HepG2 (cell line): ENCODE measurements at regions not wholly inside any gene's neighbourhood (a gene's known extent, or its start where the extent isn't known, plus 50 kb on each side); places are given as distances from the start of the nearest gene placed in this dataset.

Experiments
- ATAC-seq: fragments of 200-7000 bp; cut with Tn5 transposase; 3 replicates; pipeline ENCODE4 v1.9.1; 2020; ENCODE audit warnings: mild to moderate bottlenecking, moderate library complexity
- BruUV-seq: library from RNA; stranded (reverse); fragments of 400-500 nt; replicated peaks from 2 replicates; lab custom pipeline; 2021; lab: Mats Ljungman, UMichigan
- CTCF ChIA-PET: fragments of 300-600 bp; formaldehyde crosslinking; extraction: SDS; loops from one replicate; lab custom pipeline; 2021; ENCODE audit warnings: low total read pairs, inconsistent platforms, low intra/inter-chr PET ratio; lab: Yijun Ruan, JAX
- POLR2A ChIA-PET: fragments of 350-600 bp; sonication (Branson Sonifier 250); formaldehyde crosslinking; loops from one replicate; lab custom pipeline; 2020; ENCODE audit warnings: antibody characterized with exemption, inconsistent platforms; lab: Yijun Ruan, JAX
- DNase-seq: peaks from one replicate; pipeline ENCODE4 v3.0.0-alpha.2; 2015; ENCODE audit warnings: low spot score
- FAIRE-seq: peaks from 3 replicates; lab custom pipeline; 2011; peaks lifted over from hg19 to GRCh38; lab: Jason Lieb, UNC
- H2AFZ ChIP-seq: one replicate; pipeline ENCODE4 v1.6.1; 2011; ENCODE audit warnings: low read length, inconsistent platforms
- H3K27ac ChIP-seq: fragments of 300-600 bp; 3 replicates; pipeline ENCODE4 v1.8.0; 2011; ENCODE audit warnings: mixed run types, mild to moderate bottlenecking, mixed read lengths, low read length, inconsistent platforms; ENCODE audit not compliant: insufficient read depth; ENCODE audit errors: extremely low read length
- H3K27me3 ChIP-seq, 2 experiments: fragments of 200-600 bp in 1 of 2; 2 replicates in 1 of 2; 3 replicates in 1 of 2; pipeline versions ENCODE4 v1.6.0 to v1.8.0; 2011; ENCODE audit warnings: low read length in 2 of 2, mild to moderate bottlenecking in 2 of 2, moderate library complexity in 2 of 2, inconsistent platforms in 1 of 2; ENCODE audit not compliant: insufficient read depth in 2 of 2, control insufficient read depth in 1 of 2
- H3K36me3 ChIP-seq, 2 experiments: fragments of 200-600 bp in 1 of 2; replicated peaks in 1 of 2; 2 replicates in 1 of 2; 3 replicates in 1 of 2; pipeline versions ENCODE4 v1.5.1 to v1.8.0; 2011; ENCODE audit warnings: low read length in 2 of 2, inconsistent platforms in 1 of 2; ENCODE audit not compliant: insufficient read depth in 2 of 2, control insufficient read depth in 1 of 2
- H3K4me1 ChIP-seq: 2 replicates; pipeline ENCODE4 v1.5.1; 2012; ENCODE audit warnings: low read length, inconsistent platforms; ENCODE audit not compliant: insufficient read depth
- H3K4me2 ChIP-seq: 2 replicates; pipeline ENCODE4 v1.6.0; 2011; ENCODE audit warnings: low read depth, low read length, inconsistent platforms
- H3K4me3 ChIP-seq, 3 experiments: fragments of 200-600 bp in 1 of 3; sonication (generic), shearing (Covaris generic) in 1 of 3; replicated peaks in 1 of 3; 2 replicates each; pipeline ENCODE4 v1.5.1; 2011 to 2016; ENCODE audit warnings: low read length in 3 of 3, inconsistent platforms in 2 of 3, low read depth in 2 of 3, mild to moderate bottlenecking in 2 of 3, control low read depth in 1 of 3, mixed read lengths in 1 of 3; ENCODE audit not compliant: insufficient read depth in 1 of 3
- H3K79me2 ChIP-seq: one replicate; pipeline ENCODE4 v1.6.1; 2011; ENCODE audit warnings: low read length, inconsistent platforms; ENCODE audit not compliant: insufficient read depth
- H3K9ac ChIP-seq: 2 replicates; pipeline ENCODE4 v1.6.0; 2011; ENCODE audit warnings: mild to moderate bottlenecking, low read depth, low read length, inconsistent platforms; ENCODE audit not compliant: insufficient read depth
- H3K9me3 ChIP-seq: 2 replicates; pipeline ENCODE4 v1.5.1; 2012; ENCODE audit warnings: mild to moderate bottlenecking, low read length
- H4K20me1 ChIP-seq: 2 replicates; pipeline ENCODE4 v1.6.0; 2011; ENCODE audit warnings: inconsistent platforms, mild to moderate bottlenecking, low read length, moderate library complexity; ENCODE audit not compliant: insufficient read depth
- CHCHD3 ChIP-seq: sonication (generic); formaldehyde crosslinking; IDR thresholded peaks from 2 replicates; pipeline ENCODE4 v1.8.0; 2022; ENCODE audit warnings: mild to moderate bottlenecking, missing genetic modification reagents, moderate library complexity
- HHEX ChIP-seq: IDR thresholded peaks from 2 replicates; pipeline ENCODE4 v1.6.1; 2016; ENCODE audit warnings: control low read depth
- HNF4A ChIP-seq: sonication (generic); formaldehyde crosslinking; IDR thresholded peaks from 2 replicates; pipeline ENCODE4 v1.4.0; 2020; ENCODE audit warnings: missing genetic modification reagents
- KMT2B ChIP-seq: IDR thresholded peaks from 2 replicates; pipeline ENCODE4 v1.6.1; 2016; ENCODE audit warnings: missing genetic modification reagents, missing compliant biosample characterization
- NFE2L2 ChIP-seq: fragments of 150-350 bp; IDR thresholded peaks from 2 replicates; pipeline ENCODE4 v1.6.1; 2014; ENCODE audit warnings: low read length
- PITX1 ChIP-seq: sonication (generic); formaldehyde crosslinking; IDR thresholded peaks from 2 replicates; pipeline ENCODE4 v1.5.1; 2020; ENCODE audit warnings: mild to moderate bottlenecking, missing genetic modification reagents
- RARG ChIP-seq: sonication (generic); formaldehyde crosslinking; IDR thresholded peaks from 2 replicates; pipeline ENCODE4 v1.4.0; 2020; ENCODE audit warnings: low read depth, mild to moderate bottlenecking, missing genetic modification reagents
- TEAD3 ChIP-seq: optimal IDR thresholded peaks from 2 replicates; pipeline ENCODE3; 2016; ENCODE audit warnings: borderline replicate concordance
- ZNF460 ChIP-seq: sonication (generic); formaldehyde crosslinking; IDR thresholded peaks from 2 replicates; pipeline ENCODE4 v1.5.1; 2020; ENCODE audit warnings: missing genetic modification reagents, mild to moderate bottlenecking, borderline replicate concordance
- ZNF567 ChIP-seq: sonication (generic); formaldehyde crosslinking; IDR thresholded peaks from 2 replicates; pipeline ENCODE4 v1.8.1; 2023; ENCODE audit warnings: mild to moderate bottlenecking, missing genetic modification reagents, borderline replicate concordance
- ZNF644 ChIP-seq: IDR thresholded peaks from 2 replicates; pipeline ENCODE4 v1.6.1; 2016; ENCODE audit warnings: low read depth
- ZNF879 ChIP-seq: sonication (generic); formaldehyde crosslinking; IDR thresholded peaks from 2 replicates; pipeline ENCODE4 v1.8.1; 2023; ENCODE audit warnings: missing genetic modification reagents
- ZSCAN25 ChIP-seq: sonication (generic); formaldehyde crosslinking; IDR thresholded peaks from 2 replicates; pipeline ENCODE4 v1.8.0; 2022; ENCODE audit warnings: mild to moderate bottlenecking, missing genetic modification reagents
- WGBS: methylation state at CpG from one replicate; pipeline ENCODE4 v1.1.6; 2017; ENCODE audit warnings: low lambda C conversion rate; 5-methylcytosine and 5-hydroxymethylcytosine counted together
- in situ Hi-C: cut with HindIII; loops from 2 replicates; pipeline ENCODE4 v1.10.0; 2017; ENCODE audit warnings: low pct_unique_long_range_greater_than_20kb; ENCODE audit not compliant: extremely low pct_ligation_motif_present
- intact Hi-C: fragments of 100-400 bp; cut with micrococcal nuclease; formaldehyde crosslinking; loops from one replicate; pipeline ENCODE4 v1.10.0; 2022; ENCODE audit not compliant: unreplicated experiment
- TF ChIP-seq, protein P1 (sequence below): sonication (generic); formaldehyde crosslinking; IDR thresholded peaks from 2 replicates; pipeline ENCODE4 v1.4.0; 2020; ENCODE audit warnings: mild to moderate bottlenecking, missing genetic modification reagents
- TF ChIP-seq, protein P2 (sequence below): sonication (generic); formaldehyde crosslinking; IDR thresholded peaks from 2 replicates; pipeline ENCODE4 v1.4.0; 2020; ENCODE audit warnings: mild to moderate bottlenecking, low read depth, missing genetic modification reagents
- TF ChIP-seq, protein P3 (sequence below): sonication (generic); formaldehyde crosslinking; IDR thresholded peaks from 2 replicates; pipeline ENCODE4 v1.5.1; 2020; ENCODE audit warnings: mild to moderate bottlenecking, moderate library complexity, missing genetic modification reagents

DNA sequence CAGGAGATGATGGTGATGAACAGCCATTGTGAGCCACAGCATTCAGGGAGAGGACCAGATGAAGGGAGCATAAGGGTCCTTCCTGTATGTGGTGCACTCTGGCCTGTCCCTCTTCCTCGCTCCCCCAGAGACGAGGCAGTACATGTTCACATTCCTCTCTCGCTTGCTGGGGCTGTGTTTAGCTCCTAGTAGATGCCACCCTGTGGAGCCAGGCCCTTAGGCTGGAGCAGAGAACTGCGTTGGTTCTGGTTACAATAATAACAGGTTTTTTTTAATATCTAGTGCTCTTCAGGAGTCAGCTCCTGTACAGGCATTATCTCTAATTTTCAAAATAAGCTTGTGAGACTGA lies 171.1 kb upstream of the MYT1L start:
- no peak overlapping the region for H3K9ac ChIP-seq
- no peak for FAIRE-seq
- peaks cover 0 to 3% of the 10 kb centered on the region in 2 experiments; a peak in 1 of 5 replicates for H3K27me3 ChIP-seq
- no TSS peak for BruUV-seq
- H3K4me3 ChIP-seq: no peak overlapping the region
- H3K27ac ChIP-seq: no peak overlapping the region
- ChIA-PET POLR2A (no interaction called here), CTCF (no interaction called here)
- no peak overlapping the region for H3K4me2 ChIP-seq
- no peaks in the 10 kb centered on the region for H3K4me1 ChIP-seq
- in situ Hi-C loops (no loop called here), intact Hi-C loops (no loop called here)
- peaks cover 7% of the 10 kb centered on the region for H3K9me3 ChIP-seq
- no peaks in the 10 kb centered on the region for H3K36me3 ChIP-seq
- no peak for ATAC-seq
- no peaks in the 10 kb centered on the region for H3K79me2 ChIP-seq
- H4K20me1 ChIP-seq: no peaks in the 10 kb centered on the region
- 16% methylated on average over 4 of the region's 4 CpGs for WGBS
- H2AFZ ChIP-seq: no peak overlapping the region
- TF ChIP-seq, protein P1, sequence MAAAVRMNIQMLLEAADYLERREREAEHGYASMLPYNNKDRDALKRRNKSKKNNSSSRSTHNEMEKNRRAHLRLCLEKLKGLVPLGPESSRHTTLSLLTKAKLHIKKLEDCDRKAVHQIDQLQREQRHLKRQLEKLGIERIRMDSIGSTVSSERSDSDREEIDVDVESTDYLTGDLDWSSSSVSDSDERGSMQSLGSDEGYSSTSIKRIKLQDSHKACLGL (CRISPR knock-in tag): no peak
- TF ChIP-seq NFE2L2 (no peak), ZSCAN25 (no peak), RARG (CRISPR knock-in tag) (no peak), ZNF567 (CRISPR knock-in tag) (no peak), PITX1 (no peak), TEAD3 (CRISPR knock-in tag) (no peak), HHEX (CRISPR knock-in tag) (no peak), HNF4A (CRISPR knock-in tag) (no peak), ZNF879 (CRISPR knock-in tag) (no peak), CHCHD3 (CRISPR knock-in tag) (no peak), KMT2B (CRISPR knock-in tag) (no peak), ZNF644 (CRISPR knock-in tag) (no peak), ZNF460 (no peak)
- TF ChIP-seq, protein P2, sequence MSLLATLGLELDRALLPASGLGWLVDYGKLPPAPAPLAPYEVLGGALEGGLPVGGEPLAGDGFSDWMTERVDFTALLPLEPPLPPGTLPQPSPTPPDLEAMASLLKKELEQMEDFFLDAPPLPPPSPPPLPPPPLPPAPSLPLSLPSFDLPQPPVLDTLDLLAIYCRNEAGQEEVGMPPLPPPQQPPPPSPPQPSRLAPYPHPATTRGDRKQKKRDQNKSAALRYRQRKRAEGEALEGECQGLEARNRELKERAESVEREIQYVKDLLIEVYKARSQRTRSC: no peak
- TF ChIP-seq, protein P3, sequence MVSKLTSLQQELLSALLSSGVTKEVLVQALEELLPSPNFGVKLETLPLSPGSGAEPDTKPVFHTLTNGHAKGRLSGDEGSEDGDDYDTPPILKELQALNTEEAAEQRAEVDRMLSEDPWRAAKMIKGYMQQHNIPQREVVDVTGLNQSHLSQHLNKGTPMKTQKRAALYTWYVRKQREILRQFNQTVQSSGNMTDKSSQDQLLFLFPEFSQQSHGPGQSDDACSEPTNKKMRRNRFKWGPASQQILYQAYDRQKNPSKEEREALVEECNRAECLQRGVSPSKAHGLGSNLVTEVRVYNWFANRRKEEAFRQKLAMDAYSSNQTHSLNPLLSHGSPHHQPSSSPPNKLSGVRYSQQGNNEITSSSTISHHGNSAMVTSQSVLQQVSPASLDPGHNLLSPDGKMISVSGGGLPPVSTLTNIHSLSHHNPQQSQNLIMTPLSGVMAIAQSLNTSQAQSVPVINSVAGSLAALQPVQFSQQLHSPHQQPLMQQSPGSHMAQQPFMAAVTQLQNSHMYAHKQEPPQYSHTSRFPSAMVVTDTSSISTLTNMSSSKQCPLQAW: no peak
- DNase-seq: no peak
